ENCODE measurements at regions not wholly inside any gene's neighbourhood (a gene's known extent, or its start where the extent isn't known, plus 50 kb on each side); places are given as distances from the start of the nearest gene placed in this dataset.
"Not testable (repeated sequence)": the region's sequence is repeated elsewhere in the genome, so short reads cannot be mapped to it uniquely, and the experiment has no call there.

DNA sequence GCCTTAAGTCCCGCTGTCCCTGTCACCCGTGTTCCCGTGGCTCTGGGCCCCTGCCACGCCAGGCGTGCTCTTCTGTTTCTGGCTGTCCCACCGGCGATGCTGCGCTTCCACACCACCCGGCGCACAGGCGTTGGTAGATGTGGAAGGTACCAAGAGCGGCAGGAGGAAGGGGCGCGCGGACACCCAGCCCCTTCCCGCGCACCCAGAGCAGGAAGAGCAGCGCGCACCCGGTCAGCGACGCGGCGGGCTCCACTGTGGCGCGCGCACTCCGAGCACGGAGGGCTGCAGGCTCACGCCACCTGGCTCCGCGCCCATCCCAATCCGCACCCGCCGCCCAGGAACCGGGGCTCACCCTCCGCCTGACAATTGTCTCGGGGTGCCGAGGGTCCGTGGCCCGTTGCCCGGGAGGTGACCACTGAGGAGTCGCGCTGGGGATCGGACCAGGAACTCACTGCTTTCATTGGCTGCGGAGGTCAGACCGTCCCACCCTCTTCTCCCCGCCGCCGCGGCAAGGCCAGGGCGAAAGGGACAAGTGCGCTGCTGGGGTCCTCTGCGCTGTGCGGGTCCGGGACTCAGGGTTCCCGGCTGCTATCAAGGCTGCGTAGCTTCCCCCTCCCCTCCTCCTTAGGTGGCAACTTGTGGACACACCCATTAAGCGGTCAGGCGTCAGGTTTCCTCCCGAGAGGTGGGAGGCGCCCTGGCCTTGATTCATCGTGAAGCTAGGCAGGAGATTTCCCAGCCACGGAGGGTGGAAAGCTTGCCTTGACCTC, 121.6 kb upstream of the ZNF92 start:
- peak; percentile 90 for DNase-seq

DNA sequence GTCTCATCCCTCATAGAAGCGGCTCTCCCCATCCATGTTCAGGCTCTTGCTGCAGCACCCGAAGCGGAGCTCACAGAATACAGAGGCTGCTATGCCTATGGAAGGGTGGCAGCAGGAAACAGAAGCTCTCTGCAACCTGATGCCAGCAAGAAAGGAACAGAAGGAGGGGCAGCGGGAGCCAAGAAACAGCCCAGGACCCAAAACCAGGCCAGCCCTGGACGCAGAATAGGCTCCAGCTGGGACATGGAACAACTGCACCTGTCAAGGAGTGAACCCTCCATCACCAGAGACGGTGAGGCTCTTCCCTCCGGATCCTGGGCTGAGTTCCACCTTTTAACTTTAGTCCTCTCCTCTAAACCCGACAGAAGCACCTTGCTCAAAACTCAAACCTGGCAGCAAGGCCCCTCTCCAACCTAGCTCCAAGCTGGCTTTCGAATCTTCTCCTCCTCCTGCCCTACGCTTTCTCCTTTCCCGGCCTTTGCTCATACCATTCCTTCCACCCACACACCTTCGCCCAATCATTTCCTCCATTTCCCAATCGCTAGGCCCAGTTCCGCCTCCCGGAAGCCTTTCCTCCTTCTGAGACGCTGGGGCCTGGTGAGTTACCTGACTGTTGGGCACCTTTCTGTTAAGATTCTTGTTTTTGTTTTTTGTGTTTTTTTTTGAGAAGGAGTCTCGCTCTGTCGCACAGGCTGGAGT, 122.8 kb upstream of the ZNF92 start:
- no peak for DNase-seq

DNA sequence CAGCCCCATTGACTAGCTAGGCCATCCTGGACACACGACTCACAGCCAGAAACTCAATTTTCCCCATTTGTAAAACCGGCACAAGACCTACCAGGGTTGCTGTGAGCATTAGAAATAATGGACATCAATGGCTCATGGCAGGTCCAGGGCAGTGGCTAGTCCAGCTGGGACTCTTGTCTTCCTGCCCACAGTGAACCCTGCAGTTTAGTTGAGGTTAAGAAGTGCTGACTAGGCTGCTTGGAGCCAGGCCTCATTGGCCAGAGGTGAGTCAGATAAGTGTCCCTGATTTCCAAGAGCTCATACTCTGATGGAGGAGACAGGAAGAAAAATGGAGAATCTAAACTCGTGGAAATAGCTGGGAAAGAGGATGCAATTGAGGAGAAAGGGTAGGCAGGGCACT, 123.4 kb upstream of the ZNF92 start:
- DNase-seq = no peak

DNA sequence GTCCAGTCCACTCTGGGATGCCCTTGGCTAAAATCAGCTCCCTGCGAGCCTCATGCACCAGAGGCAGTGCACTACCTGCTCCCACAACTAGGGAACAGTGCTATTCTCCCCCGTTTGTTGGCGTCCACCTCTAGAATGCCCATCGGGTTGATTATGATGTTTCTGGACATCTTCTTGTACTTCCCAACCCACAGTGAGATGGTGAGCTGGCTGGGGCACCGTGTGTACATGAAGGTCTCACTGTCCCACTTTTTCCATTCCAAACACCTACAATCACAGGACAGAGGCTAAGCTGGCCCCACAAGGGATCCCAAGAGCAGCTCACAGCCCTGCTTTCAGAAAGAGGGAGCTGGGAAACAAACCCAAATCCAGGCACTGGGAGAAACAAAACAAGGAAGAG, 126.2 kb upstream of the ZNF92 start:
- no peak for DNase-seq

DNA sequence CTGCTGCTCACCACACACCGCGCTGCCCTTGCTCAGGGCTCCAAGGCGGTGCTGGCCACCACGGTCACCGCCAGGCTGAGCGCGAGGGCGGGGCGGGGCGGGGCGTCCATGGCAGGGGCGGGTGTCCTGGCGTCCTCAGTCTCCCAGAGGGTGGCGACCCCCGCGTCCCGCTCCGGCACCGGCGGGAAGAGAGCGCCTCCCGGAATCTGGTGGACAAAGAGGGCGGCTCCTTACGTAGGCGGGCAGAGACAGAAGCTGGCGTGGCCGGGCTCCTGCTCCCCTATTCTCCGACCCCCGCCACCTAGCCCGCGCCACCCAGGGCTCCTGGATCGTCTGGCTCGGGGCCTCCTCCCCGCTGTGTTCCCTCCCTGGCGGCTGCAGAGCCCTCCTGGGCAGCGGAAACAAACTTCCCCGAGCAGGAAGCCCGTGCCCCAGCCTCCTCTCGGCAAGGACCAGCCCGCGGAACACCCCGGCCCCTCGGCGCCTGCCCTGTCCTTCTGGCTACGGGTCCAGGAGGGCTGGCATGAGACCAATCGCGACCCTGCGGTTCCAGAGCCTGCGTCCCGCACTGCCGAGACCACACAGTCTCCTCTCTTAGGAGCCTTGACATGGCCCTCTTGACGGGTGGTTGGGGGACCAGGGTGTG, 133.8 kb upstream of the ZNF92 start:
- no peak for DNase-seq

DNA sequence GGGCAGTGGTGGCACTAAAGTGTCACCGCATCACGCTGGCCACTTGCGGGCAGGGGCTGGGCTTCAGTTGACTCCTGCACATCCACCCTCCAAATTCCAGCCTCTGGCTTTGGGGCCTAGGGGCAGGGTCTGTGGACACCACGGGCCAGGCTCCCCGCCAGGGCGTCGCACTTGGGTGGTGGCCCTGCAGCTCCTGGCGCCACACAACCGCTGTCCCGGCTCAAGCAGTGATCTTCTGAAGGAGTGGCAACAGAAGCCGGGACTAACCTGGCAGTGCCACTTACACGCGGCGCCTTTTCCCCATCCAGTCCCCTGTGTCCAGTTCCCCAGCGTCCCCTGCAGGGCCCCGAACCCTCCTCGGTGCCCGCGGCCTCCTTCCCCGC, 134.3 kb upstream of the ZNF92 start:
- DNase-seq = no peak

DNA sequence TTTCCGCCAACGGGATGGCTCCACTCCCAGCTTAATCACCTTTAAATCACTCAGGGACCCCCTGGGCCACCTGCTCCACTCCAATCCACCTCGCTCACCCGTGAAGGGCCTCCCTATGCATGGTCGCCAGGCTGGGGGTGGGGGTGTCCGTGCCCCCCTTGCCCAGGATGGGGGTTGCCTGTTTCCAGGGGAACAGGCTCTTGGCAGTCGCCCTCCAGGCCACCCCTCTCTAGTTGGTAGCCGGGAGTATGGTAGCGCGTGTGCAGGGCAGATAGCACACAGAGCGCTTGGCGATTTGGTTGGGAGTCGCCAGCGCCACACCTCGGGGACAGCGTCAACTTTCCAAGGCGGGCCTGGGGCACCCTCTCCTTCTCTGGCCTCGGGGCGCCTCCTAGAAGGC, 134.9 kb upstream of the ZNF92 start:
- DNase-seq = no peak

DNA sequence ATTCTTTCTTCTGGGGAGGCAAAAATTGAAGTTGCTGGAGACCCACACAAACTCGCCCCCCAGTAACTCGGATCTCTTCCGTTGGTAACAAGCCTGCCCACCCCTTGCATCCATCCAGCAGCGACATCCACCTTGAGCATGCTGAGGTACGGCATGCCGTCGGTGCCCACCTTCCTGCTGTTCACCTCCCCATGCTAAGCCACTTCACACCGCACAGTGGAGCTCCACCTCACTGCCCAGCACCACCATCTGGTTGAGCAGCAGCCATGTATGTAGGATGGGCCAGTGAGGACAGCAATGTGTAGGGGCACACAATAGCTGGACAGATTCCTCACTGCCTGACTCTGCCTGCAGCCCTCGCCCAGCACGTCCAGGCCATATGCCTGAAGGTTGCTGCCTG, 138.1 kb upstream of the ZNF92 start:
- DNase-seq = no peak

DNA sequence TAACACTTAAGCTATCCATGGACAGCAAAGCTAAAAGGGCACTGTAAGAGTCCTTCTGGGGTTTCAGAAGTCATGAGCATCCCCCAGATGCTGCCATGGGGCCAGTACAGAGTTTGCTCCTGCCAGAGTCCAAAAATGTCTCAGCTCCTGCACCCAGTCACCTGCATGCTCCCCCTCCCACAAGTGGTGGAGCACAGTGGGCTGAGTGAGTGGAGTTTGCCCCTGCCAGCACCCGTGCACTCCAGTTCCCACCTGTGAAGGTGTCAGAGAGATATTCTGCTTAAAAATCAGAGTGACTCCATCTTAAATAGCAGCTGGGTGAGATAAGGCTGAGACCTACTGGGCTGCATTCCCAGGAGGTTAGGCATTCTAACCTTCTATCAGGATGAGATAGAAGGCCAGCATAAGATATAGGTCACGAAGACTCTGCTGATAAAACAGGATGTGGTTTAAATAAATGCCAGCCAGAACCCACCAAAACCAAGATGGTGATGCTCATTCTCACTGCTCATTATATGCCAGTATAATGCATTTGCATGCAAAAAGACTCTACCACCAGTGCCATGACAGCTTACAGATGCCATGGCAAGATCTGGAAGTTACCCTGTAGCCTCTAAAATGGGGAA, 140.1 kb upstream of the ZNF92 start:
- DNase-seq = no peak

DNA sequence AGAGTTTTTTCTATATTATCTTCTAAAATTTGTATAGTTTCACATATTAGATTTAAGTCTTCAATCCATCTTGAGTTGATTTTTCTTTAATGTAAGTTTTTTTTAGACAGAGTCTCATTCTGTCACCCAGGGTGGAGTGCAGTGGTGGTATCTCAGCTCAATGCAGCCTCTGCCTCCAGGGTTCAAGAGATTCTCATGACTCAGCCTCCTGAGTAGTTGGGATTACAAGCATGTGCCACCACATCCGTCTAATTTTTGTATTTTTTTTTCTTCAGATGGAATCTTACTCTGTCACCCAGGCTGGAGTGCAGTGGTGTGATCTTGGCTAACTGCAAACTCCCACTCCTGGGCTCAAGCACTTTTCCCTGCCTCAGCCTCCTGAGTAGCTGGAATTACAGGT, 143.4 kb upstream of the ZNF92 start:
- DNase-seq = no peak

DNA sequence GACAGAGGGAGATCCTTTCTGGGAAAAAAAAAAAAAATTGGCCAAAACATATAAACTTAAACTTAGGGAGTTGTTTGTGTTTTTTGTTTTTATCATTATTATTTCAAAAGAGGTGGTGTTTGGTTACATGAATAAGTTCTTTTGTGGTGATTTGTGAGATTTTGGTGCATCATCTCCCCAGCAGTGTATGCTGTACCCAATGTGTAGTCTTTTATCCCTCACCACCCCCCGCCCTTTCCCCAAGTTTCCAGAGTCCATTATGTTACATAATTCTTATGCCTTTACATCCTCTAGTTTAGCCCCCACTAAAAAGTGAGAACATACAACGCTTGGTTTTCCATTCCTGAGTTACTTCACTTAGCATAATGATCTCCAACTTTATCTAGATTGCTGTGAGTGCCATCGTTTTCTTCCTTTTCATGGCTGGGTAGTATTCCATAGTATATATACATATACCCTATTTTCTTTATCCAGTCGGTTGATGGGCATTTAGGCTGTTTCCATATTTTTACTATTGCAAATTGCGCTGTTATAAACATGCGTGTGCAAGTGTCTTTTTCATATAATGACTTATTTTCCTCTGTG, 148.1 kb upstream of the ZNF92 start:
- no peak for DNase-seq

DNA sequence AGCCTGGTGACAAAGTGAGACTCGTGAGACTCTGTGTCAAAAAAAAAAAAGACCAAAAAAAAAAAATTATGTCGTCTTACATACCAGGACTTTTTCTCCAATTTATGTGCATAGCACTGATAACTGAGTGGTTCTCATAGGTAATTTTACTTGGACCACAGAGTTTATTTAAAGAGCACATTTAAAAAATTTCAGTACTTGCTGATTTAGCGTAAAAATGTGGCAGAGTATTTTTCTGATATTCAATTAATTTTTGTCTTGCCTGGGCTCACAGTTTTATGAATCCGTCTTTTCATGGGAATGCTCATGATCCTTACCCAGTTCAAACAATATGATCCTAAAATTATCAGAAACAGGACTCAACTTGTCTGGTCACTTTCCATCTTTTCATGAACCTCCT, 151.0 kb upstream of the ZNF92 start:
- DNase-seq = no peak

DNA sequence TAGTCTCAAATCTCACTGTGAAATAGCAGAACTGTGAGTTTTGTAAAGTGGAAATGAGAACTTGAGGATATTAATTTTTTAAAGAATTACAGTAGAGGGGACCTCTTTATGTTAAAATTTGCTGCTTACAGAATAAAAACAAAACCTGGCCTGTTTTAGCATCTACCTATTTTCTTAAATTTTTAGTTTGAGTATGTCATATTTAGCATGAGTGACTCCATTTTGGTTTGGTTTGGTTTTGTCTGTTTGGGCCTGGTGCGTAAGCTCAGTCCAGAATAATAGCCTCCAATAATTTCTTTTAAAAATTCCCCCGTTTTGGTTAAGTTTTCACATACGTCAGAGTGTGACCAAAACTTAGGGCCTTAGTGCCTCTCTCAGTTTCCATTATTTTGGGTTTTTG, 152.0 kb upstream of the ZNF92 start:
- no peak for DNase-seq

DNA sequence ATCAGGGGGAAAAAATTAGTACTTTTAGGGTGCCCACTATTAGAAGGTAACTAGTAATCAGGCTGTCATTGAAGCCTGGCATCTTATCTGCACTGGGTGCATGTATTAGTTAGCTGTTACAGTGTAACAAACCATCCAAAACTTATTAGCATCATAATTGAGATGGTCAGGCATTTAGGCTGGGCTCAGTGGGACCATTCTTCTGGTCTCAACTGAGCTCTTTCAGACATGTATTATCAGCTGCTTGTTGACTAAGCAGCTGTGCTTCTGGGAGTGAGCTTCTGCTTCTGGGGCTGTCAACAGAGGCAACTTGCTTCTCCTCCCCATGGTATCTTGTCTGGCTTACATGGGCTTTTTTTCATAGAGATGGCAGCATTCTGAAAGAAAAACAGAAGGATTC, 154.0 kb upstream of the ZNF92 start:
- no peak for DNase-seq

DNA sequence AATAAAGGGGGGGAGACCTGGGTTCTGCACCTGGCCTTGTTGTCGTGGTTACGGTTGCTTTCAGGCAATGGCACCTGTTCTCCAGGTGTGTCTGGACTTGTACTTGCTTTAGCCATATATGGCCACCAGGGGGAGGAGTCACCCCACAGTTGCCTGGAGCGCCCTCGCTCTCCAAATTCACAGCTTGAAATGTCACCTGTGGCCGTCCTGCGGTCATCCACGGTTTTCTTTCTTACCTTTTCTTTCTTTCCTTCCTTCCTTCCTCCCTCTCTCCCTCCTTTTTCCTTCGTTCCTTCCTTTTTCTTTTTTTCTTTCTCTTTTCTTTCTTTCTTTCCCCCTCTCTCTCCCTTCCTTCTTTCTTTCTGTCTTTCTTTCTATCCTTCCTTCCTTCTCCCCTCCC, 157.2 kb upstream of the ZNF92 start:
- peak; percentile 54 for DNase-seq

DNA sequence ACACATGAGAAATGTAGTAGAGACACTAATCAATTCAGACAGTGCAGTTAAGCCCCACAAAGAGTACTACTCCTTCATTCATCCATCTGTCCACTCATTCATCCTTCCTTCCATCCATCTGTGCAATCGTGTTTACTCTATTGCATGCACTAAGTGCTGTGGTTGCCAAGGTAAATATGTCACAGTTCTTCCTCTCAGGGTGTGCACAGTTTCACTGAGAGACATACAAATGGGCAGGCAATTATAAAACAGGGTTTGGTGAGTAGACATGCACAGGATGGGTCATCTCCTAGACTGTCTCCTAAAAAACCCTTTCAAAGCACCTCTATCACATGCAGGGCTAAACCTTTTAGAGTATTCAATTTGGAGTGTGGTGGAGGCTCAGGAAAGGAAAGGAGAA, 160.4 kb upstream of the ZNF92 start:
- DNase-seq = peak; percentile 7

DNA sequence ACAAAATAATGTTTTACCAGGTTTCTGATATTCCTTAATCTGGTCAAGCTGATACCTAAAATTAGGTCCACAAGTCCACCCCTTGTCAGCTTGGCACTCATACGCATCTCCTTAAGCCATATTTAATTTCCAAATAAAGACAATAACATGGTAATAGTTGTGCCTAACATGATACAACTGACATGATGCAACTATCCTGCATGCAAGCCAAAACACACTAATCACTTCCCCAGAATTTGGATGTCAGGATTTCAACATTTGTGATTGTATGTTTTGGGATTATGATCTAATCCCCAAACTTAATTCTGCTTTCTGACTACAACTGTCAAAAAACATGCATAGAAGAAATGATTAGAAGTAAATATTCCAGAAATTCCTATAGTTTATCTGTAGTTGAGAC, 174.4 kb upstream of the ZNF92 start:
- DNase-seq = not testable (repeated sequence)

DNA sequence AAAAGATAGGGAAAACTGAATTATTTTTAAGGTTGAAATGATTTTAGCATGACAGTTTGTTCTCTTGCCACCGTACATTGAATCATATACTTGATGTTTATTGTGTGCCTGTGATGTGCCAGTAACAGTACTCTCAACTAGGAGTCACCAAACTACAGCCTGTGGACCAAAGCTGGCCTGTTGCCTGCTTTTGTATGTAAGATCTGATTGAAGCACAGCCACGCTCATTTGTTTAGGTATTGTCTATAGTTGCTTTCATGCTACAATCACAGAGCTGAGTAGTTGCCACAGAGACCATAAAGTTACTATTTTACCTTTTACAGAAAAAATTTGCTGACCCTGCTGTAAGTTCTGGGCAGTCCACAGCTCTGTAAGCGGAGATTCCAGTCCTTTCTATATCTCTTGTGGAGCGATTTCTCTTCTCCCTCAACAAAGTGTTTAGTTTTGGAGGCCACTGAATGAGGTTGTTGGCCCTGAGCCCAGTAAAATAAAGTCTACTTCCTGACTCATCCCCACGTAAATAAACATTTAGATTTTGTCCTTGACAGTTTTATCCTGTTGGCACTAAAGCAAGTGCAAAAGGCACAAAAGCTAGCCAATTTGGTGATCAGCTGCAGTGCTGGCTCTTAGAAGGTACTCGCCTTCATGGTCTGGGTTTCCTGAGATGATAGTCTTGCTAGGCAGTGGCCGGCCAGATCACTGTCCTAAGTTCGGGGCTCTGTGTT, 180.2 kb upstream of the ZNF92 start:
- not testable (repeated sequence) for DNase-seq

DNA sequence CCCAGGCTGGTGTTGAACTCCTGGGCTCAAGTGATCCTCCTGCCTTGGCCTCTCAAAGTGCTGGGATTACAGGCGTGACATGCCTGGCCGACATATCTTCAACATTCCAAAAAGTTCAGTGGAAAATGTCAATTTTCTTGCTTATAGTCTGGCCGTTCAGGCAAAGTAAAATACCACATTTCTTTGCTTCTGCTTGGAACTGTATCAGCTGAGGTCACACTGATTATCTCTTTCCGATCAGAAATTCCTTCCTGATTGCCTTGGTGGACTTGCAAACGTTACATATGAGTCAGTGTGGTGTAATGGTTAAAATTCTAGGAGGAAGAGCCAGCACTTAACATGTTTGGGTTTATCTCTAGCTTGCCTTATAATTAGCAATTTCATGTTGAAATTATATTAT, 170.6 kb upstream of the ERV3-1 start:
- DNase-seq = not testable (repeated sequence)

DNA sequence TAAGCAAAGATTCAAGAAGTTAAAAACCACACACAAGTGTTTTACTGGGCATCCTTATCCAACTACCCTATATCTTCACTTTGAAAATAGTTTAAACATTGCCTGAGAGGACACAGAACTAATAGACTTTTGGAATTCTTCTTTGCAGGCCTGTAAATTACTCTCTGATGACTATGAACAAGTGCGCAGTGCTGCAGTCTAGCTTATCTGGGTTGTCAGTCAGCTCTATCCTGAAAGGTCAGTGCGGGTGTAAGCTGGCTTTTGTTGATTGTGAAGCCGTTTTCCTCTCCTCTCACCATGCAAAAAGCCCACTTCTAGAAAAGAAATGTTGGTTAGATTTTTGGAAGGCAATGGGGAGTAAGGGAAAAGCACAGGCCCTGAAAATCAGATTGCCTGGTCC, 143.6 kb upstream of the ERV3-1 start:
- not testable (repeated sequence) for DNase-seq

DNA sequence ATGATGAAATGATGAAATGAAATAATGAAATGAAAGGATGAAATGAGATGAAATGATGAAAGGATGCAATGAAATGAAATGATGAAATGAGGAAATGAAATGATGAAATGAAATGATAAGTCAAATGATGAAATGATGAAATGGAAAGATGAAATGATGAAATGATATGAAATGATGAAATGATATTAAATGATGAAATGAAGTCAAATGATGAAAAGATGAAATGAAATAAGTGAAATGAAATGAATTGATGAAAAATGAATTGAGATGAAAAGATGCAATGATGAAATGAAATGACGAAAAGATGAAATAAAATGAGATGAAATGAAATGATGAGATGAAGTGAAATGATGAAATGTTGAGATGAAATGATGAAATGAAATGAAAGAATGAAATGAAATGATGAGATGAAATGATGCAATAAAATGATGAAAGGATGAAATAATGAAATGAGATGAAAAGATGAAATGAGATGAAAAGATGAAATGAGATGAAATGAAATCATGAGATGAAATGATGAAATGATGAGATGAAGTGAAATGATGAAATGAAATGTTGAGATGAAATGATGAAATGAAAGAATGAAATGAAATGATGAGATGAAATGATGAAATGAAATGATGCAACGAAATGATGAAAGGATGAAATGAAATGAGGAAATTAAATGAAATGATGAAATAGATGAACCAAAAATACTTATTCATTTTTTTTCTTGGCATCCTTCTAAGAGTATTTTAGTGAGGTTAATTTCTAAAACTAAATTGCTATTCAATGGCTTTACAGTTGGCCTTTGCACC, 139.8 kb upstream of the ERV3-1 start:
- not testable (repeated sequence) for DNase-seq

DNA sequence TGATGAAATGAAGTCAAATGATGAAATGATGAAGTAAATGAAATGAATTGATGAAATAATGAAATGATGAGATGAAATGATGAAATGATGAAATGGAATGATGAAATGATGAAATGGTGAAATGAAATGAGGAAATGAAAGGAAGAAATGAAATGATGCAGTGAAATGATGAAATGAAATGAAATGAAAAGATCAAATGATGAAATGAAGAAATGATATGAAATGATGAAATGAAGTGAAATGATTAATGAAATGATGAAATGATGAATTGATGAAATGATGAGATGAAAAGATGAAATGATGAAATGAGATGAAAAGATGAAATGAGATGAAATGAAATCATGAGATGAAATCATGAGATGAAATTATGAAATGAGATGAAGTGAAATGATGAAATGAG, 139.2 kb upstream of the ERV3-1 start:
- DNase-seq = not testable (repeated sequence)
